ENCODE measurements at regions not wholly inside any gene's neighbourhood (a gene's known extent, or its start where the extent isn't known, plus 50 kb on each side); places are given as distances from the start of the nearest gene placed in this dataset.

DNA sequence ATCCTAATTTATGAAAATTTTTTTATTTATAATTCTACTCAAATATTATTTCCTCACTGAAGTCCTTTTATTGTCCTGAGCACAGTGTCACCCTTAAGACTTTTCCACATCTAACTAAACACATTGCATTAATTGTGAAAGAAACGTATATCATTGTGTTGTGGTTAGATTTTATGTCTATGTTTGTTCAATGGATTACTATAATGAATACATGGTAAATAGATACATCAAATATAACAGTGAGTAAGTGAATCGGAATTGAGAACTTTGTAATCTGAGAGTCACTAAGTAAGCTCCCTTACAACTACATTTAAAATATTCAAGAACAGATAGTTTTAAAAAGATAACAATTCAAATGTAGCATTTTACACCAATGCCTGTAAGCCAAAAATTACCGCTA is 417.6 kb upstream of the PCDH20 start:
- no peaks in the 10 kb centered on the region for H3K36me3 ChIP-seq (ENCODE audit: insufficient read depth, low read depth, low read length)
- no peaks in the 10 kb centered on the region; the same call in 1 of the 2 replicates for H3K4me1 ChIP-seq (ENCODE audit: insufficient read depth, low read length)
- H3K4me3 ChIP-seq (ENCODE audit: low read length) = no peak overlapping the region
- no peak overlapping the region for H3K9ac ChIP-seq (ENCODE audit: low read depth, low read length)
- no peak overlapping the region for H3K27ac ChIP-seq (ENCODE audit: low read length)
- no peaks in the 10 kb centered on the region for H3K9me3 ChIP-seq (ENCODE audit: insufficient read depth, low read depth, low read length)
- no peaks in the 10 kb centered on the region for H3K27me3 ChIP-seq (ENCODE audit: insufficient read depth, low read length)

GRCh38 chr13:61831026-61831425 is 415.4 kb upstream of the PCDH20 start:
- Histone ChIP-seq H3K27ac (ENCODE audit: low read length) (no peak overlapping the region), H3K9ac (ENCODE audit: low read depth, low read length) (no peak overlapping the region), H3K27me3 (ENCODE audit: insufficient read depth, low read length) (no peaks in the 10 kb centered on the region), H3K9me3 (ENCODE audit: insufficient read depth, low read depth, low read length) (no peaks in the 10 kb centered on the region), H3K4me1 (ENCODE audit: insufficient read depth, low read length) (no peaks in the 10 kb centered on the region; the same call in 1 of the 2 replicates), H3K4me3 (ENCODE audit: low read length) (no peak overlapping the region), H3K36me3 (ENCODE audit: insufficient read depth, low read depth, low read length) (no peaks in the 10 kb centered on the region)

GRCh38 chr13:61830475-61830874 is 414.8 kb upstream of the PCDH20 start:
- no peaks in the 10 kb centered on the region; the same call in 1 of the 2 replicates for H3K4me1 ChIP-seq (ENCODE audit: insufficient read depth, low read length)
- no peaks in the 10 kb centered on the region for H3K27me3 ChIP-seq (ENCODE audit: insufficient read depth, low read length)
- H3K27ac ChIP-seq (ENCODE audit: low read length) = no peak overlapping the region
- H3K4me3 ChIP-seq (ENCODE audit: low read length) = no peak overlapping the region
- no peak overlapping the region for H3K9ac ChIP-seq (ENCODE audit: low read depth, low read length)
- no peaks in the 10 kb centered on the region for H3K9me3 ChIP-seq (ENCODE audit: insufficient read depth, low read depth, low read length)
- no peaks in the 10 kb centered on the region for H3K36me3 ChIP-seq (ENCODE audit: insufficient read depth, low read depth, low read length)

DNA sequence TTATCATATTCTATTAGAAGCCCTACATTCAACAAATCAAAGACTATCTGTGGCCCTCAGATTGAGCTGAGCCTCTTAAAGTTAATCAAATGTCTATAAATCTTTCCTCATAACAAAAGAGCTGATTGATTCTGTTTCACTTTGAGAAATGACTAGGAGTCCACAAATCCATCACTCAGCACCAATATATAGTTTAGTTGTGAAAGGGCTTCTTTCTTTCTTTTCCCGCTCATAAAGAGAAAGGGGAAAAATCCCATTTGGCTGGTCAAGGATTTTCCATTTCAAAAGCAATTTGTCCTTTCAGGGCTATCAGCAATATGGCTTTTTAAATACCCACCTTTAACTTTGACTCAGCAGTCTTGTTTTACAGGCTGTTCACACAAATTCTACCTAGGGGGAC is 408.5 kb upstream of the PCDH20 start:
- Histone ChIP-seq H3K27ac (ENCODE audit: low read length) (no peak overlapping the region), H3K27me3 (ENCODE audit: insufficient read depth, low read length) (no peaks in the 10 kb centered on the region), H3K4me3 (ENCODE audit: low read length) (no peak overlapping the region), H3K9ac (ENCODE audit: low read depth, low read length) (no peak overlapping the region), H3K9me3 (ENCODE audit: insufficient read depth, low read depth, low read length) (no peaks in the 10 kb centered on the region), H3K36me3 (ENCODE audit: insufficient read depth, low read depth, low read length) (no peaks in the 10 kb centered on the region), H3K4me1 (ENCODE audit: insufficient read depth, low read length) (no peaks in the 10 kb centered on the region)

GRCh38 chr13:61812286-61812685 is 396.6 kb upstream of the PCDH20 start:
- H3K4me3 ChIP-seq (ENCODE audit: low read length) = no peak overlapping the region

GRCh38 chr13:61810065-61810464 is 394.4 kb upstream of the PCDH20 start:
- no peaks in the 10 kb centered on the region for H3K4me1 ChIP-seq (ENCODE audit: insufficient read depth, low read length)
- no peak overlapping the region for H3K4me3 ChIP-seq (ENCODE audit: low read length)
- H3K27me3 ChIP-seq (ENCODE audit: insufficient read depth, low read length) = no peaks in the 10 kb centered on the region
- no peaks in the 10 kb centered on the region for H3K36me3 ChIP-seq (ENCODE audit: insufficient read depth, low read depth, low read length)
- H3K9me3 ChIP-seq (ENCODE audit: insufficient read depth, low read depth, low read length) = no peaks in the 10 kb centered on the region
- H3K9ac ChIP-seq (ENCODE audit: low read depth, low read length) = no peak overlapping the region
- no peak overlapping the region for H3K27ac ChIP-seq (ENCODE audit: low read length)

More at GRCh38 chr13:61812286-61812685, 396.6 kb upstream of the PCDH20 start:
- Histone ChIP-seq H3K9ac (ENCODE audit: low read depth, low read length) (no peak overlapping the region), H3K27ac (ENCODE audit: low read length) (no peak overlapping the region), H3K27me3 (ENCODE audit: insufficient read depth, low read length) (no peaks in the 10 kb centered on the region), H3K4me1 (ENCODE audit: insufficient read depth, low read length) (no peaks in the 10 kb centered on the region), H3K36me3 (ENCODE audit: insufficient read depth, low read depth, low read length) (no peaks in the 10 kb centered on the region), H3K9me3 (ENCODE audit: insufficient read depth, low read depth, low read length) (no peaks in the 10 kb centered on the region; the same call in 1 of the 2 replicates)

DNA sequence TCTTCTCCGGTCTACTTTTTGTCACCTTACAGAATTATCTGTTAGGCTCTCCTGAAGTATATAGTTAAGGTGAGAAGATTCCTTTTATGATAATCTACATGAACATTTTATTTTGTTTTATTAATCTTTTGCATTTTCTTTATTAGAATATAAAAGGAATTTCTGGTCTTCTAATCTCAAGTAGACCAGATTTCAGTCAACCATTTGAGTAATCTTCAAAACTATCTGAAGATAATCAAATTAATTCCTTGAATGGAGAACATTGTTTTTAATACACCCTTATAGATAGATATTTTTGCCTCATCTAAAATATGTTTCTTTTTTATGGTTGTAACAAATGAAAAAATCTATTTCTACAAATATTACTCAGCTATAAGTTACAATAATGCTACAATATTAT is 381.7 kb upstream of the PCDH20 start:
- Histone ChIP-seq H3K4me1 (ENCODE audit: insufficient read depth, low read length) (no peaks in the 10 kb centered on the region), H3K27ac (ENCODE audit: low read length) (no peak overlapping the region), H3K9ac (ENCODE audit: low read depth, low read length) (no peak overlapping the region), H3K4me3 (ENCODE audit: low read length) (no peak overlapping the region), H3K36me3 (ENCODE audit: insufficient read depth, low read depth, low read length) (no peaks in the 10 kb centered on the region), H3K9me3 (ENCODE audit: insufficient read depth, low read depth, low read length) (no peaks in the 10 kb centered on the region), H3K27me3 (ENCODE audit: insufficient read depth, low read length) (no peaks in the 10 kb centered on the region)

DNA sequence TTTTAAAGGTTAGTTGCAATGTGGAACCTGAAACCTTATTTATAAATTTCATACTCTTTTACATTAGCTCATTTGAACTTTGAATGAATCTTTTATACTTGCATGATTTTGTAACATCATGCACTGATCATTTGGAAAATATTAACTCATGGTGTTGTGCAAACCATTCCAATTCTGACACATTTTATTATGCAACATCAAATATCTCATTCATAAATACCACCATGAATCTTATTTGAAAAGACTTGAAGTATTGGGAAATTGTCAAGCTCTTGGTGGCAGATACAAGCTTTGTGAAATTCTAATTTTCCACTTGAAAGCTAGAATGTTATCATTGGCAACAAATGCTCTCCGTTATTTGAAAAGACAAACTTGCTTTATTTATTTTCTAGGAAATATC is 379.9 kb upstream of the PCDH20 start:
- Histone ChIP-seq H3K27me3 (ENCODE audit: insufficient read depth, low read length) (no peaks in the 10 kb centered on the region), H3K4me3 (ENCODE audit: low read length) (no peak overlapping the region), H3K36me3 (ENCODE audit: insufficient read depth, low read depth, low read length) (no peaks in the 10 kb centered on the region), H3K9ac (ENCODE audit: low read depth, low read length) (no peak overlapping the region), H3K4me1 (ENCODE audit: insufficient read depth, low read length) (no peaks in the 10 kb centered on the region), H3K9me3 (ENCODE audit: insufficient read depth, low read depth, low read length) (no peaks in the 10 kb centered on the region), H3K27ac (ENCODE audit: low read length) (no peak overlapping the region)

- Histone ChIP-seq H3K9me3 (ENCODE audit: insufficient read depth, low read depth, low read length) (no peaks in the 10 kb centered on the region), H3K4me3 (ENCODE audit: low read length) (no peak overlapping the region), H3K27ac (ENCODE audit: low read length) (no peak overlapping the region), H3K36me3 (ENCODE audit: insufficient read depth, low read depth, low read length) (no peaks in the 10 kb centered on the region), H3K27me3 (ENCODE audit: insufficient read depth, low read length) (no peaks in the 10 kb centered on the region), H3K9ac (ENCODE audit: low read depth, low read length) (no peak overlapping the region), H3K4me1 (ENCODE audit: insufficient read depth, low read length) (no peaks in the 10 kb centered on the region)
Measured at GRCh38 chr13:61779456-61779855, 363.8 kb upstream of the PCDH20 start.

DNA sequence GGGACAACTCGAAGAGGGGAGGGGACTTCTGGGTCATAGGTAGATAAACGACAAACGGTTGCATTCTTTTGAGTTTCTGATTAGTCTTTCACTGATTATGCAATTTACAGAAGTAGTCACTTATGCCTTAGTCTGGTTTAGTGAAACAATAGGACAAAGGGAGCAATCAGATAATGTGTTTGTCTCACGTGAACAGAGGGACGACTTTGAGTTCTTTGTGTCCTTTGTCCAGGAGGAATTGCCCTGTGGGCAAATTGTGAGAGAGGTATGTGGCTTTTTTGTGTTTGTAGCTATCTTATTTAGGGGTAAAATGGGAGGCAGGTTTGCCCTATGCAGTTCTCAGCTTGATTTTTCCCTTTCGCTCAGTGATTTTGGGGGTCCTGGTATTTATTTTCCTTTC is 362.9 kb upstream of the PCDH20 start:
- no peak overlapping the region for H3K4me3 ChIP-seq (ENCODE audit: low read length)
- no peaks in the 10 kb centered on the region for H3K27me3 ChIP-seq (ENCODE audit: insufficient read depth, low read length)

DNA sequence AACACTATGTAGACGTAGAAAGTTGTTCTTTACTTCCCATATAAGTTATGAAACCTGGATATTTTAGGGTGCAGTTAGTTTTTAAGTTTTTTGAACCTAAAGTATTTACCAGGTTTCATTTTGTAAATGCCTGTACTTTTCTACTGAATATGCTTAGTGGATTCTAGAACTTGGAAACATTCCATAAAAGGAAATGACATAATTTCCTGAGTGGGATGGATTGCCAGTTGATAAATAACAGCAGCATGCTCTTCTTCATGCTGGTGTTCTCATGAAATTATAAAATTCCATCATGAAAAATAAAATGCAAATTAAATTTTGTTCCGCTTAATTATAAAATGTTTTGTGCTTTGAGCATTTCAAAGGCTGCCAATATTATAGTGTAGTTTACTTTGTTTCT is 362.2 kb upstream of the PCDH20 start:
- no peaks in the 10 kb centered on the region for H3K9me3 ChIP-seq (ENCODE audit: insufficient read depth, low read depth, low read length)
- H3K27ac ChIP-seq (ENCODE audit: low read length) = no peak overlapping the region
- H3K4me3 ChIP-seq (ENCODE audit: low read length) = no peak overlapping the region
- H3K27me3 ChIP-seq (ENCODE audit: insufficient read depth, low read length) = no peaks in the 10 kb centered on the region
- no peak overlapping the region for H3K9ac ChIP-seq (ENCODE audit: low read depth, low read length)
- no peaks in the 10 kb centered on the region for H3K4me1 ChIP-seq (ENCODE audit: insufficient read depth, low read length)
- H3K36me3 ChIP-seq (ENCODE audit: insufficient read depth, low read depth, low read length) = no peaks in the 10 kb centered on the region

More for the DNA sequence above, 362.9 kb upstream of the PCDH20 start:
- Histone ChIP-seq H3K9ac (ENCODE audit: low read depth, low read length) (no peak overlapping the region), H3K9me3 (ENCODE audit: insufficient read depth, low read depth, low read length) (no peaks in the 10 kb centered on the region), H3K36me3 (ENCODE audit: insufficient read depth, low read depth, low read length) (no peaks in the 10 kb centered on the region), H3K27ac (ENCODE audit: low read length) (no peak overlapping the region), H3K4me1 (ENCODE audit: insufficient read depth, low read length) (no peaks in the 10 kb centered on the region)

DNA sequence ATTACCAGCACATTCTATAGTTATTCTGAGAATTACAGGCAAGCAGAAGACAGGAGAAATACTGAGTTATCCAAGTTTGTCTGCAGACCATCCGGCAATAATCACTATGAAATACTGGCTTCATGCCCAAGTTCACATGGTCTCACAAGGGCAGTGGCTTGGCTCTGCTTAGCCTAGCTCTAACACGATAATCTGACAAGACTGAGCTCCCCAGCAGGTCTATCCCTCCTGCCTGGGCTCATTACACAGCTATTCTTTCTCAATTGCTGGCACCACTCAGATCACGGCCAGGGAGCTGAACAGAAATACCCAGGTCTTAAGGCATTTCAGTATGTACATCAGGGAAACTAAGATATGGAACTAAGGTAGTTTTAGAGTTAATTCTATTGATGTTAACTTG is 361.6 kb upstream of the PCDH20 start:
- H3K4me1 ChIP-seq (ENCODE audit: insufficient read depth, low read length) = no peaks in the 10 kb centered on the region
- H3K27me3 ChIP-seq (ENCODE audit: insufficient read depth, low read length) = no peaks in the 10 kb centered on the region
- no peak overlapping the region for H3K27ac ChIP-seq (ENCODE audit: low read length)
- no peak overlapping the region for H3K4me3 ChIP-seq (ENCODE audit: low read length)
- H3K9ac ChIP-seq (ENCODE audit: low read depth, low read length) = no peak overlapping the region
- no peaks in the 10 kb centered on the region for H3K36me3 ChIP-seq (ENCODE audit: insufficient read depth, low read depth, low read length)
- no peaks in the 10 kb centered on the region for H3K9me3 ChIP-seq (ENCODE audit: insufficient read depth, low read depth, low read length)

DNA sequence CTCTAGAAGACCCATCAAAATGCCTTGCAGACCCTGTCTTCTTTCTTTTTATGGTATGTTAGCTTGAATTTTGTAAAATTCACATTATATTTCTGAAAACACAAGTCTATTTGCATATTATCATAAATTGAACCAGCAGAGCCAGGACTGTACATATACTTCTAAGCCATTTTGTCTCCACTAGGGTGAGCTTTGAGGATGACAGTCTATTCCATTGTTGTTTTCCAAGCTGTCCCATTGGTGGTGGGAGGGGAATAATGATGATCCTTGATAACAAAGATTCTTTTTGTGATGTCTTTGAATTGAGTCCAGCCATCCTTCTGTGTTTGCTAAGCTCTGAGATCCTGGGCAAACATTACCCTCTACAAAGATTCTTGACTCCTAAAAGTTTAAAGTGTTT is 359.3 kb upstream of the PCDH20 start:
- Histone ChIP-seq H3K36me3 (ENCODE audit: insufficient read depth, low read depth, low read length) (no peaks in the 10 kb centered on the region), H3K27ac (ENCODE audit: low read length) (no peak overlapping the region), H3K9me3 (ENCODE audit: insufficient read depth, low read depth, low read length) (no peaks in the 10 kb centered on the region), H3K9ac (ENCODE audit: low read depth, low read length) (no peak overlapping the region), H3K27me3 (ENCODE audit: insufficient read depth, low read length) (no peaks in the 10 kb centered on the region), H3K4me3 (ENCODE audit: low read length) (no peak overlapping the region), H3K4me1 (ENCODE audit: insufficient read depth, low read length) (no peaks in the 10 kb centered on the region)
